Embryonic facial prominence (tissue), 1 donor: ENCODE measurements at regions not wholly inside any gene's neighbourhood (a gene's known extent, or its start where the extent isn't known, plus 50 kb on each side); places are given as distances from the start of the nearest gene placed in this dataset.
A peak's percentile ranks its signal among the peaks of the same experiment; 100 is the strongest.

Source experiments
- DNase-seq: peaks from one replicate; pipeline ENCODE4 v3.0.0-alpha.2; 2016; ENCODE audit errors: extremely low spot score

- no peak for DNase-seq
Measured at GRCh38 chr10:110398419-110399105, 93.8 kb upstream of the SMNDC1 start.

DNA sequence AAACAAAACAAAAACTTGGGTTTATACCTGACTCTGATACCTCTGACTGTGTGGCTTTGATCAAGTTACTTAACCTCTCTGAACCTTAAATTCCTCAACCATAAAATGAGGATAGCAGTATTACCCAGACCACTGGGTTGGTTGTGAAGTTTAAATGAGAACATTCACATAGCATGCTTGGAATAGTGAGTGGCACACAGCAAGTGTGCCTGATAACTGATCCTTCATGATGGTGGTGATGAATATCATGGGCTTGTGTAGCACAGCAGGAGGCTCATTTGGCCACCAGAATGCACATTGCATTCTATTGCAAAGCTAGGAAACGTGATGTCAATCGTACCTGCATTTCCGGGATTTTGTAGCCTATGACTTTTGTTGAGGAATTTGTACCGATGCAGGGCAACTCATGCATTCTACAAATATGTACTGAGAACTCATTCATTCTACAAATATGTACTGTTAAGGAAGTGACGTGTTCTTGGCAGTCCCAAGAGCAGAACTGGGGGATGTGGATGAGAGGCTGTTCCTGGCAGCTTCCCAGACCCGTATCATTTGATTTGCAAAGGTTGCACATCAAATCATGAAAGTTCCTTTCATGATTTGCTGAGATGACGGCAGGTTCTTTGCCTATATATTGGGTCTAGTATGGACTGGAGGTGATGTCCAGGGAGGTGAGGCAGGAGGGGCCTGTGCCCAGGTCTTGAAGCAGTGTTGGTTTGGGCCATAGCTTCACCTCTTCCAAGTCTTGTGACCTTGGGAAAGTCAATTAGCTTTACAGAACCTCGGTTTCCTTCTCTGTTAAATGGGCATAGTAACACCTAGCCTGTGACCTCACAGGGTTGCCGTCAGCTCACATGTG, 94.6 kb upstream of the SMNDC1 start:
- DNase-seq: peak; percentile 37

DNA sequence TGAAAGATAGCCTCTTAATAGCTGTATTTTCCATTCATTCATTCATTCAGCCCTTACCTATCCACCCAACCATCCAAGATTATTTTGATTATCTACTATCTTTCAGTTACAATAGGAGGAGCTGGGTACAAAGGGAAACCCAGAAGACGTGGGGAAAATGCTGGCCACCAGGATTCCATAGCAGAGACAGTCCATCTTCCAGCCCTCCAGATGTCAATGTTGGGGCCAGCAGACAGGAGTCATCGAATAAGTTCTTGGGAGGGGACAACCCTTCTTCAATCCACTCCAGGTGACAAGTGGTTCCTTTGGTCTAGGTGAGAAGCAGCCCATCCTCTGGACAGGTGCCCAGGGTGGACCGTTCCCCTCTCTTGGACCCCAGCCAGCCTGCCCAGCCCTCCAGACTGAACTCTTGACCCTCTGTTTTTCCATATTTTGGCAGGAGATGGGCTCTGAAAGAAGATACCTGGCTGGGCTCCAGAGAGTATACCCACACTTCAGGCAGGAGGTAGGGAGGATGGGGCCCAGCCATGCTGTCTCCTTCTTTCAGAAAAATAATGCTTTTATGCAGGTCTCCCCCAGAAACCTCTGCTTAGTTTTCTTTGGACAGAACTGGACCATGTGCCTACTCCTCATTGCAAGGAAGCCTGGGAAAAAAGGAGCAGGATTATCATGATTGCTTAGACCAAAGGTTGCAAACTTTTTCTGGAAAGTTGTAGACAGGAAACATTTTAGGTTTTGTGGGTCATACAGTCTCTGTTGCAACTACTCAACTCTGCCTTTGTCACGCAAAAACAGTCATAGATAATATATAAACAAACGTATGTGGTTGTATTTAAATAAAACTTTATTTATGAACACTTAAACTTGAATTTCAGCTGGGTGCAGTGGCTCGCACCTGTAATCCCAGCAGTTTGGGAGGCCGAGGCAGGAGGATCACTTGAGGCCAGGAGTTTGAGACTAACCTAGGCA, 95.5 kb upstream of the SMNDC1 start:
- DNase-seq: no peak

DNA sequence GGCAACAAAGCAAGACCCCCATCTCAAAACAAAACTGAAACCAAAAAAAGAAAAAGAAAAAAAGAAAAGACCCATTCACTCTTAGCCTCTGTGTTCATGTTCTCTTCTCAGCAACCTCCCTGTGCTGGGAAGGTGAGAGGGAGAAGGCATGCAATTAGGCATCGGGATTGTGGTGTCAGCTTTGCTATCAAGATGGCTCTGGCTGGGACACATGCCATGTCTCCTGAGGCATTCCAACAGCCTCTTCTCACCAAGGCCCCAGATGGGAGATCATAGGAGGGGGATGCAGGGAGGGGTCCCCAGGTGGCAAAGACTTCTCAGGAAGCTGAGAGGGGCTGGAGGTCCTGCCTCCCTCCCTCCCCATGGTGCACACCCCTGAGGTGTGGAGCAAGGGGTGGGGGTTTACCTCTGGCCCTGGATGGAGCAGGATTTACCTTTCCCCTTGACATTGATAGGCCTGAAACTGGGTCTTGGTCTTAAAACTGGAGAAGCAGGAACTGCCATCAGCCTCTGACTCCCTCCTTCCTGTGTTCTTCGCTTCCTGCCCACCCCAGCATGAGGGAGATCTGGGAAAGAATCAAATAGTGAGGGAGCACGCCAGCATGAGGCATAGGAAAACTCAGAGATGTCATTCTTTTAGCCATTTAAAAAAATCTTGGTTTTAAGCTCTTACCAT, 96.2 kb upstream of the DUSP5 start:
- no peak for DNase-seq

GRCh38 chr10:110402077-110402416, 95.7 kb upstream of the DUSP5 start:
- DNase-seq: no peak

DNA sequence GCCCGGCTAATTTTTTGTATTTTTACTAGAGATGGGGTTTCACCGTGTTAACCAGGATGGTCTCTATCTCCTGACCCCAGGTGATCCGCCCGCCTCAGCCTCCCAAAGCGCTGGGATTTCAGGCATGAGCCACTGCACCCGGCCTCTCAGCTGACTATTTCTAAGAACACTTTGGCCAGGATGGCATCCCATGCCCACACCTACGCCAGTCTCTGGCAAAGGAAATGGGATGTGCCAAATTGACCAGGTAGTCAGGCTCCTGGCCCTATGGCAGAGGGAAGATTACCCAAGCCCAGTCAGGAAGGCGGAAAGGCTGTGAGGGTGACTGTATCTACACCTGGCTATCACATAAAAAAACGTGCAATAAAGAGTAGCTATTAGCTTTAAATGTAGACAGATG, 94.1 kb upstream of the DUSP5 start:
- no peak for DNase-seq

- DNase-seq: no peak
Measured at GRCh38 chr10:110404413-110404812, 93.3 kb upstream of the DUSP5 start.

DNA sequence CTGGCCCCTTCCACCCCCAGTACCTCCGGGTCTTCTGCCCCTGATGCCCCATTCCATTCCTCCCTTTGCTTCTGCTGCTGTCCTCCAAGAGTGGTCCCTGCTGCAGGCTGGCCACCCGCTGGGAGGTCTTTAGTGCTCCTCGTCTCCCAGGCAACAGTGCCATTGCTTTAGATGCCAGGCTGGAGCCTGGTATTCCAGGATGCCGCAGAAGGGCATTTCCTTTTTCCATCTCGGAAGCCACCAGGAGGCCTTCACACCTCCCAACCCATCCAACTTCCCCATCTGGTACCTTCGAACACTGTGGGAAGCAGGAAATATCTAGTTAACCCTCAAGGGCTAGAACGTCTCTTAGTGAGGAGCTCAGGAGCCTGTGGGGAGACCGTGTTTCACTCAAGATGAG, 92.9 kb upstream of the DUSP5 start:
- DNase-seq: no peak

DNA sequence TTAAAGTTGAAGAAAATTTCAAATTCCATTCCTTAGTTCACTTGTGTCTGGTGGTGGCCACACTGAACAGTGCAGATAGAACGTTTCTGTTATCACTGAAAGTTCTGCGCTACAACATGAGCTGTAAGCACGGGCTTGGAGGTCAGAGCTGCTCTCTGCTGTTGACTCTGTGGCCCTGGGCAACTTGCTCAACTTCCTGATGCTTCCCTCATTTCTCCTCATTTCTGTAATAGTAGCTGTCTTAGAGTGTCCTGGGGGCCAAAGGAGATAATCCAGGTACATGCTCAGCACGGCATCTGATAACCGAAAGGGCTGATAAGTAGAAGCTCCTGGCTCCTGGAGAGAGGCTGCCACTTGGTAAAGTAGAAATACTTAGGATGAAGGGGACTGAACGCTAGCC, 92.3 kb upstream of the DUSP5 start:
- DNase-seq: no peak

GRCh38 chr10:110407301-110408170, 90.2 kb upstream of the DUSP5 start:
- no peak for DNase-seq

GRCh38 chr10:110408203-110408871, 89.4 kb upstream of the DUSP5 start:
- DNase-seq: no peak

DNA sequence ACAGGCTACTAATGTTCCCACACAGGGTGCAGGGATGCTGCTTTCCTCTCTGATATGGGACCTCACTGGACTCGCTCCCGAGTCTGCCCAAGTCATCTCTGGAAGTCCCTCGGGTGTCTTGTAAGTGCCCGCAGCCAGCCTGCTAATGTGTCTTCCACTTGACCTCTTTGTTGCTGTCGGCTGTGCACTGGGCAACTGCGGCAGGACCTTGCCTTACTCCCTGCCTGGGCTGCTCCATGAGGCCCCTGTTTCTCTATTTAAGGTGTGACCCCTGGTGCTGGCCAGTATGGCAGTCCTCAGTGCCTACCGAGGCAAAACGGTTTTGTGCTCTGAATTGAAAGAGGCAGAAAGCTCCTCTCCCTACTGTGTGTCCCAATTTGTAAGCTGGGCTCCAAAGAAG, 88.8 kb upstream of the DUSP5 start:
- no peak for DNase-seq

- DNase-seq: no peak
Measured at GRCh38 chr10:110409488-110409887, 88.2 kb upstream of the DUSP5 start.

- DNase-seq: no peak
Measured at GRCh38 chr10:110409926-110410325, 87.8 kb upstream of the DUSP5 start.

DNA sequence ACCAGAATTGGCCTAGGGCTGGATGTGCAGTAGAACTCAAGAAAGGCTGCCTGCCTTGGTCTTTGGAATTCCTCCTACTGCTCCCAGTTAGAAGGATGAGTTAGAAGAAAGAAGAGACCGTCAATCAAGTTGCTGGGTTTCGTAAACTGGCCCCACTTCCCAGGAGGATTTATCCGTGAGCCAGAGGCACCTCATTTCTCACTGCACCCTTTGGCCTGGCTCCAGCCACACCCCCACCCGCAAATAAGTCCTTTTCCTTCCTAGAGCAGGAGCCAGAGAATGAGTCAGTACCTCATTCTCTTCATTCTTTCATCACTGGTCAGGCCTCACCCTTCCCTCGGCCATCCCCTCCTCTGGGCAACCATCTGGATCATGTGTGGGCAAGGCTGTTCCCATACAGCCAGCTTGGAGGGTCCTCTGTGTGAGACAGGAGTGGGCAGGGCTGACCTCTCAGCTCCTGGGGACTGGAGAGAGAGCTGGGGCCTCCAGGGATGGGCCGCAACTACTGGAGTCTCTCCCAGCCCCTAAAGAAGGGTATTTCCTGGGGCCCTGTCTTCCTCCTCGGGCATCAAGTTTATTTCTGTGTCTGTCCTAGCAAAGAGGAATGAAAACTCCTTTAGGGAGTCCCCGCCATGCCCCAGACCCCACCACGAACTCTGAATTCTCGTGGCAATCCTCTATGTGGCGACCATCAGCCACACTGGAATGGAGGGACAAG, 87.2 kb upstream of the DUSP5 start:
- DNase-seq: no peak

GRCh38 chr10:110411047-110411410, 86.7 kb upstream of the DUSP5 start:
- DNase-seq: no peak

DNA sequence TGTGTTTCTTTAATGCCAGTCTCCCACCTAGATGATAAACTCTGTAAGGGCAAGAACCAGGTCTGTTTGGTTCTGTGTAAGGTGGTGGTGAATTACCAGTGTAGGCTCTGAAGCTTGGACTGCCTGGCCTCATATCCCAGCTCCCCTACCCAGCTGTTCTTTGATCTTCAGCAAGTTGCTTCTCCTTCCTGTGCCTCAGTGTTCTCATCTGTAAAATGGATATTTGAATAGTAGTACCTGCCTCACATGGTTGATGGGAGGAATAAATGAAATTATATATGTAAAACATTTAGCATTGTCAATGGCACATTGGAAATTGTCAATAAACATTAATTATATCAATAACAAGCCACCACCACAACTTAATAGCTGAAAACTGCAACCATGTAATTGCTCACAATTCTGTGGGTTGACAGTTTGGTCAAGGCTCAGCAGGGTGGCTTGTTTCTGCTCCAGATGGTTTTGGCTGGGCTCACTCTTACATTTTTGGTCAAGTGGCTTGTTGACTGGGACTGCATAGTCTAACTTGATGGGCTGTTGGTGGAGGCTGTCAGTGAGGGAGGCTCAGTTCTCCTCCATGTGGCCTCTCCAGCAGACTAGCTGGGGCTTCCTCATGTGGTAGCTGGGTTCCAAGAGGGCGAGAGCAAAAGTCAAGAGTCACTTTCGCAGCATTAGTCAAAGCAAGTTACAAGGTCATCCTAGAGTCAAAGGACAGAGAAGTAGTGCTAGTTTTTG, 84.5 kb upstream of the DUSP5 start:
- no peak for DNase-seq

DNA sequence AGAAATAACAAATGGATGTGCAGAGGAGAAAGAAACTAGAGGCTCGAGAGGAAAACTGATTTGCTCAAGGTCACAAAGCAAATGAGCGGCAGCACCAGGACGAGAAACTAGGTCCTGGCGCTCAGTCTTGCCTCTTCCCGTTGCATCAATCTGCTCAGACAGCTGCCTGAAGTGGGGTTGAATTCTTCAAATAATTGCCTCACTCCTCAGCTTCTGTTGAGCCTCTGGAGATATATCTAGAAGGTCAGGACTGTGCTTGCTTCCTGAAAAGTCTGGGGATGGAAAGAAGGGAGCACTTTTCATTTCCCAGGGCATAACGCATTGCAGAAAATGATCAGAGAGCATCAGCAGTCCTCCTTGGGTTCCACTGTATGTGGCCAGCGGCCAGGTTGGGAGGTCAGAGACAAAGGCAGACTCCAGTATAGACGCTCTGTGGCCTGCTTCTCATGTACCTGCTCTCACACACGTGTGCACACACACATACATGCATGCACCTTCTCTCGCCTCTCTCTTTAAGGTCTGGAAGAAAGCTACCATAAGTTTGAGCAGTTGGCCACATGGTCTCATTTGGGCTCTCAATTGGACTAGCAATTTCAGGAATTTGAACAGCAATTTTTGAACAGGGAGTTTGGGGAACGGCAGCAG, 83.7 kb upstream of the DUSP5 start:
- no peak for DNase-seq
